Sigmoid colon (tissue), 3 donors: ENCODE measurements at regions not wholly inside any gene's neighbourhood (a gene's known extent, or its start where the extent isn't known, plus 50 kb on each side); places are given as distances from the start of the nearest gene placed in this dataset.

Source experiments
- CTCF ChIP-seq, 4 experiments: fragments of 450-650 bp in 3 of 4; fragments of 200-600 bp in 1 of 4; IDR thresholded peaks; one replicate each; pipeline ENCODE4 v1.5.1; 2016 to 2019; ENCODE audit warnings: antibody characterized with exemption in 4 of 4, mild to moderate bottlenecking in 3 of 4, moderate library complexity in 2 of 4
- POLR2A ChIP-seq, 2 donors: fragments of 450-650 bp; IDR thresholded peaks; one replicate each; pipeline ENCODE4 v1.6.1; 2016; ENCODE audit warnings: antibody characterized with exemption in 2 of 2, mild to moderate bottlenecking in 2 of 2, moderate library complexity in 2 of 2

GRCh38 chr6:132005178-132005577 is 54.0 kb upstream of the CCN2 start:
- no peak for TF ChIP-seq CTCF (IDR thresholded peaks at IDR 0.05)
- no peak for TF ChIP-seq POLR2A (IDR thresholded peaks at IDR 0.05)
